ENCODE measurements at regions not wholly inside any gene's neighbourhood (a gene's known extent, or its start where the extent isn't known, plus 50 kb on each side); places are given as distances from the start of the nearest gene placed in this dataset.

DNA sequence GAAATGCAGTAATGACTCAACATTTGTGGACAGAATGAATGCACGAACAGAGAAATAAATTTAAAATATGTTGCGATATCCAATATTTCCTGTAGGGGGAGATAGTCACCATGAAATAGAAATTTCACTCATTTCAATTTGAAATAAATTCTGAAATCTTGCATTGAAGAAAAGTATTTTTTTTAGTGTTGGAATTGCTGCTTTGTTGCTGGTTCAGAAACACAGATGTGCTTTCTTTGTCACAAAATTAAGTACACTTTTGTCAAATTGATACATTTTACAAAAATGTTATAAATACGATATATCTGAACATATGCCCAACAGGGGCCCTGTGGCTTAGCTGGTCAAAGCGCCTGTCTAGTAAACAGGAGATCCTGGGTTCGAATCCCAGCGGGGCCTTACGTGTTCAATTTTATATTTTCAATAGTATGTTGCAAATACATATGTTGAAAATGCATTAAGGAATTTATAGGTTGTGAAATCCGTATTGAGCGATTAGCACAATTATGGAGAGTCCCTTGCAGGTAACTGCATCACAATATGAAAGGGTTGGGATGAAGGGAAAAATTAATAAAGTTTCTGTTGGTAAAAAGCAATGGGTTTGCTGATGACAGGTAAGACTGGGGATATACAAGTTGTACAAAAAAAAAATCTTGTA is 85.4 kb upstream of the PRSS16 start:
- Histone ChIP-seq H3K27ac (ENCODE audit: low read length) (no peak overlapping the region; the same call in 1 of the 2 replicates), H3K27me3 (ENCODE audit: control insufficient read depth, insufficient read depth, low read length) (no peaks in the 10 kb centered on the region), H3K36me3 (ENCODE audit: control insufficient read depth, insufficient read depth, low read length) (no peaks in the 10 kb centered on the region), H3K4me1 (ENCODE audit: control insufficient read depth, insufficient read depth, low read length) (peaks cover 4% of the 10 kb centered on the region; the same call in 1 of the 2 replicates), H3K9me3 (ENCODE audit: control insufficient read depth, insufficient read depth, low read depth, low read length) (no peaks in the 10 kb centered on the region), H3K4me3 (ENCODE audit: low read depth in 2 of 2, low read length in 2 of 2) (peak overlapping the region; percentile 22 to 26; a peak in 2 of 4 replicates)
- intact Hi-C loops (cut with micrococcal nuclease; ENCODE audit: unreplicated experiment): loop anchor here (5.0 kb wide), 1 partner anchor 135 kb away; no protein-coding TSS in a partner anchor
- DNase-seq (ENCODE audit: low read depth, low spot score) (peak; percentile 81), ATAC-seq (peak; percentile 61)
- ChIA-PET POLR2A (no interaction called here), CTCF (interaction anchor here (0.5 to 0.7 kb wide), 3 partner anchors 47 to 634 kb away, joined by 3 to 6 read pairs (median 4); no protein-coding TSS in a partner anchor)
- in situ Hi-C loops (cut with HindIII; ENCODE audit: low pct_unique_long_range_greater_than_20kb, low sequenced_read_pairs): no loop called here
- BruUV-seq (replicated peaks): no TSS peak
- TF ChIP-seq, protein P1, sequence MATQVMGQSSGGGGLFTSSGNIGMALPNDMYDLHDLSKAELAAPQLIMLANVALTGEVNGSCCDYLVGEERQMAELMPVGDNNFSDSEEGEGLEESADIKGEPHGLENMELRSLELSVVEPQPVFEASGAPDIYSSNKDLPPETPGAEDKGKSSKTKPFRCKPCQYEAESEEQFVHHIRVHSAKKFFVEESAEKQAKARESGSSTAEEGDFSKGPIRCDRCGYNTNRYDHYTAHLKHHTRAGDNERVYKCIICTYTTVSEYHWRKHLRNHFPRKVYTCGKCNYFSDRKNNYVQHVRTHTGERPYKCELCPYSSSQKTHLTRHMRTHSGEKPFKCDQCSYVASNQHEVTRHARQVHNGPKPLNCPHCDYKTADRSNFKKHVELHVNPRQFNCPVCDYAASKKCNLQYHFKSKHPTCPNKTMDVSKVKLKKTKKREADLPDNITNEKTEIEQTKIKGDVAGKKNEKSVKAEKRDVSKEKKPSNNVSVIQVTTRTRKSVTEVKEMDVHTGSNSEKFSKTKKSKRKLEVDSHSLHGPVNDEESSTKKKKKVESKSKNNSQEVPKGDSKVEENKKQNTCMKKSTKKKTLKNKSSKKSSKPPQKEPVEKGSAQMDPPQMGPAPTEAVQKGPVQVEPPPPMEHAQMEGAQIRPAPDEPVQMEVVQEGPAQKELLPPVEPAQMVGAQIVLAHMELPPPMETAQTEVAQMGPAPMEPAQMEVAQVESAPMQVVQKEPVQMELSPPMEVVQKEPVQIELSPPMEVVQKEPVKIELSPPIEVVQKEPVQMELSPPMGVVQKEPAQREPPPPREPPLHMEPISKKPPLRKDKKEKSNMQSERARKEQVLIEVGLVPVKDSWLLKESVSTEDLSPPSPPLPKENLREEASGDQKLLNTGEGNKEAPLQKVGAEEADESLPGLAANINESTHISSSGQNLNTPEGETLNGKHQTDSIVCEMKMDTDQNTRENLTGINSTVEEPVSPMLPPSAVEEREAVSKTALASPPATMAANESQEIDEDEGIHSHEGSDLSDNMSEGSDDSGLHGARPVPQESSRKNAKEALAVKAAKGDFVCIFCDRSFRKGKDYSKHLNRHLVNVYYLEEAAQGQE (IDR thresholded peaks at IDR 0.05; ENCODE audit: insufficient read depth in 1 of 2, low read depth in 2 of 2, low read length in 1 of 2): no peak
- TF ChIP-seq, protein P2, sequence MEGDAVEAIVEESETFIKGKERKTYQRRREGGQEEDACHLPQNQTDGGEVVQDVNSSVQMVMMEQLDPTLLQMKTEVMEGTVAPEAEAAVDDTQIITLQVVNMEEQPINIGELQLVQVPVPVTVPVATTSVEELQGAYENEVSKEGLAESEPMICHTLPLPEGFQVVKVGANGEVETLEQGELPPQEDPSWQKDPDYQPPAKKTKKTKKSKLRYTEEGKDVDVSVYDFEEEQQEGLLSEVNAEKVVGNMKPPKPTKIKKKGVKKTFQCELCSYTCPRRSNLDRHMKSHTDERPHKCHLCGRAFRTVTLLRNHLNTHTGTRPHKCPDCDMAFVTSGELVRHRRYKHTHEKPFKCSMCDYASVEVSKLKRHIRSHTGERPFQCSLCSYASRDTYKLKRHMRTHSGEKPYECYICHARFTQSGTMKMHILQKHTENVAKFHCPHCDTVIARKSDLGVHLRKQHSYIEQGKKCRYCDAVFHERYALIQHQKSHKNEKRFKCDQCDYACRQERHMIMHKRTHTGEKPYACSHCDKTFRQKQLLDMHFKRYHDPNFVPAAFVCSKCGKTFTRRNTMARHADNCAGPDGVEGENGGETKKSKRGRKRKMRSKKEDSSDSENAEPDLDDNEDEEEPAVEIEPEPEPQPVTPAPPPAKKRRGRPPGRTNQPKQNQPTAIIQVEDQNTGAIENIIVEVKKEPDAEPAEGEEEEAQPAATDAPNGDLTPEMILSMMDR (IDR thresholded peaks at IDR 0.05): peak; percentile 76; the same call in 1 of the 2 replicates
- TF ChIP-seq POLR2AphosphoS5 (IDR thresholded peaks at IDR 0.05; ENCODE audit: low read depth, low read length) (no peak; the same call in 1 of the 2 replicates), TCF7L2 (IDR thresholded peaks at IDR 0.05; ENCODE audit: low read depth, low read length) (0 out of 2 replicates have a peak, but pooled peaks have one; percentile 47), SIN3A (IDR thresholded peaks at IDR 0.05; ENCODE audit: borderline replicate concordance, insufficient read depth, low read depth, low read length) (no peak)

DNA sequence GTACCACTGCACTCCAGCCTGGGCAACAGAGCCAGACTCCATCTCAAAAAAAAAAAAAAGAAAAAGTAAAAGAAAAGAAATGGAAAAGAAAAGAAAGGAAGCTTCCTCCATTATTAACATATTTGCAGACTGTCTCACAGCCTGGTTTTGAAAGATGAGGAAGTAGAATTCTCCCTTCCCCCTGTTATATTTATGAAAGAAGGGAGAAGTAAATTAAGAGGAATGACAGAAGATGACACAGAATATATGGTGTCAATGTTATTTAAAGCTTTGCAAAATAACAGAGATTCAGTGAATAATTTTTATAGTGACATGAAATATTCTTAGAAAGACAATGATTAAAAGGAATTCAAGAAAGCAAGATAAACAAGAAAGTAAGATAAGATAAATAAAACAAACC is 83.7 kb upstream of the PRSS16 start:
- DNase-seq (ENCODE audit: low read depth, low spot score) (no peak), ATAC-seq (no peak)
- H3K4me1 ChIP-seq (ENCODE audit: control insufficient read depth, insufficient read depth, low read length): peaks cover 8% of the 10 kb centered on the region
- intact Hi-C loops (cut with micrococcal nuclease; ENCODE audit: unreplicated experiment): loop anchor here (5.0 kb wide), 1 partner anchor 133 kb away; no protein-coding TSS in a partner anchor
- no TSS peak for BruUV-seq (replicated peaks)
- no peaks in the 10 kb centered on the region for H3K36me3 ChIP-seq (ENCODE audit: control insufficient read depth, insufficient read depth, low read length)
- no peak overlapping the region for H3K4me3 ChIP-seq (ENCODE audit: low read depth in 2 of 2, low read length in 2 of 2)
- H3K27me3 ChIP-seq (ENCODE audit: control insufficient read depth, insufficient read depth, low read length): no peaks in the 10 kb centered on the region
- ChIA-PET CTCF (interaction anchor here (0.7 kb wide), 1 partner anchor 505 kb away, joined by 4 read pairs; no protein-coding TSS in a partner anchor), POLR2A (interaction anchor here (0.7 kb wide), 1 partner anchor 160 kb away, joined by 4 read pairs; no protein-coding TSS in a partner anchor)
- no peaks in the 10 kb centered on the region for H3K9me3 ChIP-seq (ENCODE audit: control insufficient read depth, insufficient read depth, low read depth, low read length)
- H3K27ac ChIP-seq (ENCODE audit: low read length): no peak overlapping the region
- in situ Hi-C loops (cut with HindIII; ENCODE audit: low pct_unique_long_range_greater_than_20kb, low sequenced_read_pairs): no loop called here
- TF ChIP-seq, protein P1 (IDR thresholded peaks at IDR 0.05; ENCODE audit: insufficient read depth in 1 of 2, low read depth in 2 of 2, low read length in 1 of 2): no peak
- no peak for TF ChIP-seq TCF7L2 (IDR thresholded peaks at IDR 0.05; ENCODE audit: low read depth, low read length)
- no peak for TF ChIP-seq SIN3A (IDR thresholded peaks at IDR 0.05; ENCODE audit: borderline replicate concordance, insufficient read depth, low read depth, low read length)
- TF ChIP-seq, protein P2 (IDR thresholded peaks at IDR 0.05): no peak

Measured in Panc1 (cell line).